ENCODE measurements at regions not wholly inside any gene's neighbourhood (a gene's known extent, or its start where the extent isn't known, plus 50 kb on each side); places are given as distances from the start of the nearest gene placed in this dataset.

- in situ Hi-C loops (cut with MboI; ENCODE audit: low sequenced_read_pairs) (no loop called here), dilution Hi-C loops (cut with HindIII; ENCODE audit: low sequenced_read_pairs, unreplicated experiment) (no loop called here), intact Hi-C loops (cut with micrococcal nuclease) (no loop called here)
- Histone ChIP-seq H3K27ac (ENCODE audit: insufficient read depth, low read length) (no peak overlapping the region), H4K20me1 (ENCODE audit: insufficient read depth, low read length) (no peaks in the 10 kb centered on the region), H2BK15ac (ENCODE audit: low read depth, low read length) (no peak overlapping the region), H4K8ac (ENCODE audit: low read depth in 2 of 2, low read length in 2 of 2) (no peak overlapping the region), H3K79me1 (ENCODE audit: low read depth in 1 of 2, low read length in 2 of 2) (no peaks in the 10 kb centered on the region), H3K27me3 (ENCODE audit: control insufficient read depth, insufficient read depth, low read length) (no peaks in the 10 kb centered on the region), H3K4me1 (ENCODE audit: control insufficient read depth, insufficient read depth, low read length) (no peaks in the 10 kb centered on the region), H2BK20ac (ENCODE audit: low read depth, low read length) (no peak overlapping the region), H3K4me2 (ENCODE audit: low read depth, low read length) (no peak overlapping the region), H3K18ac (ENCODE audit: low read depth, low read length) (no peak overlapping the region), H2BK5ac (ENCODE audit: low read depth, low read length, poor library complexity, severe bottlenecking) (no peak overlapping the region), H2AK5ac (ENCODE audit: low read depth, low read length) (no peak overlapping the region), H3K56ac (ENCODE audit: extremely low read depth, insufficient read depth, low read length) (no peak overlapping the region), H3K4ac (ENCODE audit: low read depth, low read length) (no peak overlapping the region), H2AFZ (replicated peaks; ENCODE audit: low read length, poor library complexity) (no peak overlapping the region), H3K14ac (replicated peaks; ENCODE audit: low read depth, low read length) (no peak overlapping the region), H4K91ac (ENCODE audit: insufficient read depth, low read depth, low read length) (no peak overlapping the region), H3K4me3 (ENCODE audit: insufficient read depth, low read depth, low read length) (no peak overlapping the region), H3K36me3 (ENCODE audit: control insufficient read depth, insufficient read depth, low read length) (no peaks in the 10 kb centered on the region), H2AK9ac (replicated peaks; ENCODE audit: low read depth, low read length, poor library complexity) (no peak overlapping the region), H3K23ac (ENCODE audit: low read depth, low read length) (no peak overlapping the region), H3K9me3 (ENCODE audit: control insufficient read depth, insufficient read depth, low read length) (peaks cover 11% of the 10 kb centered on the region), H3K9me1 (ENCODE audit: insufficient read depth, low read length) (no peaks in the 10 kb centered on the region), H2BK120ac (ENCODE audit: low read depth, low read length) (no peak overlapping the region), H3K9ac (ENCODE audit: low read depth, low read length) (no peak overlapping the region), H4K5ac (ENCODE audit: low read depth, low read length) (no peak overlapping the region)
- 25% methylated on average over 2 of the region's 6 CpGs; no CpG with 5 or more reads in 1 of the 2 experiments for WGBS, 2 experiments (ENCODE audit: extremely low coverage in 2 of 2, insufficient read length in 1 of 2)
- CTCF ChIA-PET: no interaction called here
- DNase-seq (no peak), ATAC-seq (ENCODE audit: low read depth) (no peak)
- POLR2A ChIA-PET (ENCODE audit: unreplicated experiment): no interaction called here
- BruUV-seq (replicated peaks): no TSS peak
- TF ChIP-seq MAFK (IDR thresholded peaks at IDR 0.05; ENCODE audit: low read depth, low read length) (no peak), SMC3 (IDR thresholded peaks at IDR 0.05; ENCODE audit: low read depth, low read length) (no peak), BHLHE40 (IDR thresholded peaks at IDR 0.05; ENCODE audit: low read depth, low read length) (no peak), RCOR1 (IDR thresholded peaks at IDR 0.05; ENCODE audit: insufficient replicate concordance, low read length) (no peak), MAZ (IDR thresholded peaks at IDR 0.05; ENCODE audit: borderline replicate concordance, low read depth, low read length) (no peak), CTCF (conservative IDR thresholded peaks at IDR 0.05; ENCODE audit: low read depth, low read length) (no peak), POLR2A (IDR thresholded peaks at IDR 0.05; ENCODE audit: low read depth, low read length) (no peak), CEBPB (IDR thresholded peaks at IDR 0.05; ENCODE audit: low read depth, low read length) (no peak)
These were observed 372.9 kb upstream of the AUTS2 start for GRCh38 chr7:69225259-69225943.

Data from IMR-90 (cell line).